NCI-H1694 (cell line): ENCODE measurements at regions not wholly inside any gene's neighbourhood (a gene's known extent, or its start where the extent isn't known, plus 50 kb on each side); places are given as distances from the start of the nearest gene placed in this dataset.
"Not testable (repeated sequence)": the region's sequence is repeated elsewhere in the genome, so short reads cannot be mapped to it uniquely, and the experiment has no call there.

ENCODE experiments used
- DNase-seq: peaks from one replicate; lab custom pipeline; 2025; lab: John Stamatoyannopoulos, UW

DNA sequence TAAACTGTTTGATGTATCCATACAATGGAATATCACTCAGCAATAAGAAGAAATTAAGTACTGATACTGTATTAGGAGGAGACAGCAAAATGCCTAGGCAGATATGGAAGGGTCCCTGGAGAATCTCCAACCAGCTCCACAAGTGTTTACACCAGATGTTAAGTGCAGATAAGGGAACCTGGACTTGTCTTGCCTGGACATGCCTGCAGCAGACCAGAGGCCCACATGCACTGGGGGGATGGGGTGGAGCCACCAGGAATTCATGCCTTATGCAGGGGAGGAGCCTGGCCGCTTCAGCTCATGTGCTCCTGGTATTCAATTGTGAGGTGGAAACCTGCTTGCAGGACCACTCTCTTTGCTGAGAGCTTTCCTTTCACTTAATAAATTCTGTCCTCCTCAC, 287.6 kb downstream of the LIPI start:
- not testable (repeated sequence) for DNase-seq

DNA sequence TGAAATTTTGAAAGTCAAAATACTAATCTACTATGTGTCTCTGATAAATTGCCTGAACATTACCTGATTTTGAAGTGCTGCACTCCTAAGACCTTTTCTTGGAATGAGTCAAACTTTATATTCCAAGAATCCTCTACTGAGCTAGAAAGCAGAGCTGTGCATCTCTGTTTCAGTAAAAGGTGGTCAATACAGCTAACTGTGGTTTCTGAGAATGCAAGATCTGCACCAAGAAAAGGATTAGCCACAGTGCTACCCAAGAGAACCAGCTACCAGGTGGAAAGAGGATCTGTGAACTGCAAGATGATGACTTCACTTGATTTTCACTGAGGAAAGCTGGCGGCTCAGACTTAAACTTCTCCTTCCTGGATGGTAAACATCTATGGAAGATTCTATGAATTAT, 289.3 kb downstream of the LIPI start:
- not testable (repeated sequence) for DNase-seq

DNA sequence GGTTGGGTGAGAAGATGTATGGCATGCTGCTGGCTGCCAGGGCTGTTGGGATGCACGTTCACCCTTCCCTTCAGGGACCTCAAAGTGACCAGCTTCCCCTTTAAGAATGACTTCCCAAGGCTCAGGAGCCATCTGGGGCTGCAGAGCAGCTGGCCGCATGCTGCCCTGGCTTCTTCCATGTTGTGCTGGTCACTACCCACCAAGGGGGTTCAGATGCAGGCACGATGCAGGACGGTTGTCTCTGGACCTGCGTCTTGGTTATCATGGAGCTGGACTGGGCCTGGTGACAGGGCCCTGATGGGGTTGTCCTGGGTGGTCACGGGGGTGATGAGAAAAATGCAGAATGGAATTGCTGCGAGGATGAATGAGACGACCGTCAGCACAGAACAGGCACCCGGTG, 297.8 kb downstream of the POTED start:
- DNase-seq: not testable (repeated sequence)

DNA sequence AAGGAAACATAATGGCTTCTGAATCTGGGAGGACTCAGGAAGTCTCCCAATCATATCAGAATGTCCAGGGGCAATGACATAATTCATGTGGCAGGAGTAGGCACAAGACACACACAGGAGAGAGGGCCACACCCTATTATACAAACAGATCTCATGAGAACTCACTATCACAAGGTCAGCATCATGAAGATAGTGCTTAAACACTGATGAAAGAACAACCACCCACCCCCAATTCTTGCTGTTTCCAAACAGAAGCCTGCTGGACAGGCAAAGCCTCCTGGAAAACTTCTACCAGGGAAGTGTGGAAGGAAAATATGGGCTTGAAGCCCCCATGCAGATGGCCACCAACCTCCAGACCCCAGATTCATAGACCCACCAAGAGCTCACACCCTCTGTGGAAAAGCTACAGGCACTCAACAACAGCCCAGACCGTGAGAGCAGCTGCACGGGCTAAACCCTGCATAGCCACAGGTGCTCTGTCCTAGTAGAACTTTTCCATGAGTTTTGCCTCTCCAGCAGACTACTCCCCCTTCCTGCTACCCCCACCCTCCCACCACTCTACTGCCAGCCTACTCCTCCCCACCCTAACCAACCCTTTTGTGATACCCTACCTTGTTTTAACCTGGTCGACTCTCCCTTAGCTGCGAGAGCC, 287.1 kb downstream of the POTED start:
- DNase-seq: not testable (repeated sequence)

DNA sequence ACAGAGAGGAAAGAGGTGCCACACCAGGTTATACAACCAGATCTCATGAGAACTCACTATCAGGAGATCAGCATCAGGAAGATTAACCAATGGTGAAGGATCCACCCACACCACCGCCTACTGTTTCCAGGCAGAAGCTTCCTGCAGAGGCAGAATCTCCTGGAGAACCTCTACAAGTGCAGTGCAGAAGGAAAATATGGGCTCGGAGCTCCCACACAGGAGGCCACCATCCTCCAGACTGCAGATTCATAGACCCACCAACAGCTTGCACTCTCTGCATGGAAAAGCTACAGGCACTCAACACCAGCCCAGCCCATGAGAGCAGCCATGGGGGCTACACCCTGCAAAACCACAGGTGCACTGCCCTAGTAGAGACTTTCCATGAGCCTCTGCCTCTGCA, 284.0 kb downstream of the POTED start:
- not testable (repeated sequence) for DNase-seq

DNA sequence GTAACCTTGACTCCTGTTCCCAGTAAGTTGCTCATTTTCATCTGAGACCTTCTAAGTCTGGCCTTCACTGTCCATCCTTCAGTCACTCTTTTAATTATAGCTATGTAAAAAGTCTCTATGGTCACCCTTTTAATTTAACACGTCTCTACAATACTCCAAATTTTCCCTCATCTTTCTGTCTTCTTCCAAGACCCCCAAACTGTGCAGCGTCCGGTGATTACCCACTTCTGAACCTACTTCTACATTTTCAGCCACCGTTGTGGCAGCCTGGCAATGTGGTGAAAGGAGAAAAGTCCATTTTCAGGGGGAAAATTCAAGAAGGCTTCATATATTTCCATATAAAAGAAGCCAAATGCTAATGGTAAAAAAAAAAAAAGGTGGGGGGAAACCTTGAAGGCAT, 283.4 kb downstream of the POTED start:
- not testable (repeated sequence) for DNase-seq

DNA sequence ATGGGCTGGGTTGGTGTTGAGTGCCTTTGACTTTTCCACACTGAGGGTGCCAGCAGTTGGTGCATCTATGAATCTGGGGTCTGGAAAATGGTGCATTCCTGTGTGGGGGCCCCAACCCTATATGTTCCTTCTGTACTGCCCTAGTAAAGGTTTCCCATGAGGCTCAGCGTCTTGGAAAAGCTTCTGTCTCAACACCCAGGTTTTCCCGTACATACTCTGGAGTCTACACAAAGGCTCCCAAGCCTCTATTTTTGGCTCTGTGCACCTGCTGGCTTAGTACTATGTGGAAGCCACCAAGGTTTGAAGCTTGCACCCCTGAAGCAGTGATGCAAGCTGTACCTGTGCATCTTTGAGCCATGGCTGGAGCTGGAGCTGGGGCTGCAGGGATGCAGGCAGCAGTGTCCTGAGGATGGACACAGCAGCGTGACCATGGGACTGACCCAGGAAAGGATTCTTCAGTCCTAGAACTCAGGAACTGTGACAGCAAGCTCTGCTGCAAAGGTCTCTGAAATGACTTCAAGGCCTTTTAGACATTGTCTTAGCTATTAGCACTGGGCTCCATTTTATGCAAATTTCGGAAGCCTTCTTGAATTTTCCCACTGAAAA, 282.7 kb downstream of the POTED start:
- not testable (repeated sequence) for DNase-seq

DNA sequence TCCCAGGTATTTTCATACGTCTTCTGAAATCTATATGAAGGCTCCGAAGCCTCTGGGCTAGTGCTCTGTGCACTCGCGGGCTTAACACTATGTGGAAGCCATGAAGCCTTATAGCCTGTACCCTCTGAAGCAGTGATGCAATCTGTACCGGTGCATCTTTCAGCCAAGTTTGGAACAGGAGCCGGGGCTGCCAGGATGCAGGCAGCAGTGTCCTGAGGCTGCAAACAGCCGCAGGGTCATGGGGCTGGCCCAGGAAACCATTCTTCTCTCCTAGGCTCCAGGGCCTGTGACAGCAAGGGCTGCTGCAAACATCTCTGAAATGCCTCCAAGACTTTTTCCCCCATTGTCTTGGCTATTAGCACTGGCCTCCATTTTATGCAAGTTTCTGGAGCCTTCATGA, 279.6 kb downstream of the POTED start:
- DNase-seq: not testable (repeated sequence)

DNA sequence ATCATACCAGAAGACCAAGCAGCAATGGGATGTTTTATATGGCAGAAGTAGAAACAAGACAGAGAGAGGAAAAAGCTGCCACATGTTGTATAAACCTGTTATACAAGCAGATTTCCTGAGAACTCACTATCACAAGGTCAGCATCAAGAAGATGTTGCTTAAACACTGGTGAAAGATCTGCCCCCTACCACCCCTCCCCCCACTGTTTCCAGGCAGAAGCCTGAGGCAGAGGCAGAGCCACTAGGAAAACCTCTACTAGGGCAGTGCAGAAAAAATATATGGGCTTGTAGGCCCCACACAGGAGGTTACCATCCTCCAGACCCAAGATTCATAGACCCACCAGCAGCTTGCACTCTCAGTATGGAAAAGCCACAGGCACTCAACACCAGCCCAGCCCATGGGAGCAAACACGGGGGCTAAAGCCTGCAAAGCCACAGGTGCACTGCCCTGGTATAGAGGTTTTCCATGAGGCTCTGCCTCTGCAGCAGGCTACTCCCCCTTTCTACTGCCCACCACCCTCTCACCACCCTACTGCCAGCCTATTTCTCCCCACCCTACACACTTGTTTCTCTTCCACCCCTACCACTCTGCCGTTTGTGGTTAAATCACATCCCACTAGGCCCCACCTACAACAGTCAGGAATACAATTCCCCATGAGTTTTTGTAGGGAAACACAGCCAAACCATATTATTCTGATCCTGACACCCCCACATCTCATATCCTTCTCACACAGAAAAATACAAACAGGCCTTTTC, 274.2 kb downstream of the POTED start:
- not testable (repeated sequence) for DNase-seq

DNA sequence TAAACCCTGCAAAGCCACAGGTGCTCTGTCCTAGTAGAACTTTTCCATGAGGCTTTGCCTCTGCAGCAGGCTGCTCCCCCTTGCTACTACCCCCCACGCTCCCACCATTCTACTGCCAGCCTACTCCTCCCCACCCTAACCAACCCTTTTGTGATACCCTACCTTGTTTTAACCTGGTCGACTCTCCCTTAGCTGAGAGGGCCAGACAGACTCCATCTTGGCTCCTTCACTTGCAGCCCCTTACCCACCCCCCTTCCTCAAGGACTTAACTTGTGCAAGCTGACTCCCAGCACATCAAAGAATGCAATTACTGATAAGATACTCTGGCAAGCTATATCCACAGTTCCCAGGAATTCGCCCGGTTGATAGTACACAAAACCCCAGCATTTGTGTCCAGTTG, 267.9 kb downstream of the POTED start:
- not testable (repeated sequence) for DNase-seq

DNA sequence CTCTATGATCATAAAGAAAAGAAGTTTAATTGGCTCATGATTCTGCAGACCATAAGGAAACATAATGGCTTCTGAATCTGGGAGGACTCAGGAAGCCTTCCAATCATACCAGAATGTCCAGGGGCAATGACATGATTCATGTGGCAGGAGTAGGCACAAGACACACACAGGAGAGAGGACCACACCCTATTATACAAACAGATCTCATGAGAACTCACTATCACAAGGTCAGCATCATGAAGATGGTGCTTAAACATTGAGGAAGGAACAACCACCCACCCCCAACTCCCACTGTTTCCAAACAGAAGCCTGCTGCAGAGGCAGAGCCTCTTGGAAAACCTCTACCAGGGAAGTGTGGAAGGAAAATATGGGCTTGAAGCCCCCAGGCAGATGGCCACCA, 267.4 kb downstream of the POTED start:
- DNase-seq: not testable (repeated sequence)

DNA sequence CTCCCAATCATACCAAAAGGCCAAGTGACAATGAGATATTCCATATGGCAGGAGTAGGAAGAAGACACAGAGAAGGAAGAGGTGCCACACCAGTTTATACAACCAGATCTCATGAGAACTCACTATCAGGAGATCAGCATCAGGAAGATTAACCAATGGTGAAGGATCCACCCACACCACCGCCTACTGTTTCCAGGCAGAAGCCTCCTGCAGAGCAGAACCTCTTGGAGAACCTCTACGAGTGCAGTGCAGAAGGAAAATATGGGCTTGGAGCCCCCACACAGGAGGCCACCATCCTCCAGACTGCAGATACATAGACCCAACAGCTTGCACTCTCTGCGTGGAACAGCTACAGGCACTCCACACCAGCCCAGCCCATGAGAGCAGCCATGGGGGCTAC, 264.4 kb downstream of the POTED start:
- not testable (repeated sequence) for DNase-seq

DNA sequence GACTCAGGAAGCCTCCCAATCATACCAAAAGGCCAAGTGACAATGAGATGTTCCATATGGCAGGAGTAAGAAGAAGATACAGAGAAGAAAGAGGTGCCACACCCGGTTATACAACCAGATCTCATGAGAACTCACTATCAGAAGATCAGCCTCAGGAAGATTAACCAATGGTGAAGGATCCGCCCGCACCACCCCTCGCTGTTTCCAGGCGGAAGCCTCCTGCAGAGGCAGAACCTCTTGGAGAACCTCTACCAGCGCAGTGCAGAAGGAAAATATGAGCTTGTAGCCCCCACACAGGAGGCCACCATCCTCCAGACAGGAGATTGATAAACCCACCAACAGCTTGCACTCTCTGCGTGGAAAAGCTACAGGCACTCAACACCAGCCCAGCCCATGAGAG, 245.1 kb downstream of the POTED start:
- no peak for DNase-seq

DNA sequence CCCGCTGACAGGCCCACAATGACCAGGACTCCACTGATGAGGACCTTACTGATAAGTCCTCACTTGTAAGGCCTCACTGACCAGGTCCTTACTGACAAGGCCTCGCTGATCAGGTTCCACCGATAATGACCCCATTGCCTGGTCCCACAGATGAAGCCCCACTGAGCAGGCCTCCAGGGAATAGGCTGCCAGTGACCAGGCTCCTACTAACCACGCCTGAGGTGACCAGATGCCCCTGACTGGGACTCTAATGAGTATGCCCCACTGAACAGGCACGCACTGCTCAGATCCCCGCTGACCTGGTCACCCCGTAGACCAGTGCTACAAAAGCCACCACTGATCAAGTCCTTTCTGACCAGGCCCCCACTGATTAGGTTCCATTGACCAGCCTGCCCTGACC, 241.2 kb downstream of the POTED start:
- DNase-seq: not testable (repeated sequence)

DNA sequence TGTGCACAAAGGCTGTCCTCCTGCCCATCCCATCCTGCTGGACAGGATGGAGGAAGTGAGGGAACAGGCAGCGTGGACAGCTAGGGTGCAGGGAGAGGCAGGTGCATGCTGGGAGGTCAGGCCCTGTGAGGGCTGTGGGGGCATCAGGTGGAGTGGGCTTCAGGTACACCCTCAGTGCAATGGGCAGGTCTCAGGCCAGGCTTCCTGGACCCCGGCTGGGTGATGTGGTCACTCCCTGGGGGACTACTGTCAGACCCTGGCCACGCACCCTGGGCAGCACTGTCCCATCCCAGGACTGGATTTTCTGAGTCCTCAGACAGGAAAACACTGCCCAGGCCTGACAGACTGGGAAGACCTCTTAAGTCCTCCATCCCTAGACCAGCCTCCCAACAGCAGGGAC, 239.9 kb downstream of the POTED start:
- not testable (repeated sequence) for DNase-seq

DNA sequence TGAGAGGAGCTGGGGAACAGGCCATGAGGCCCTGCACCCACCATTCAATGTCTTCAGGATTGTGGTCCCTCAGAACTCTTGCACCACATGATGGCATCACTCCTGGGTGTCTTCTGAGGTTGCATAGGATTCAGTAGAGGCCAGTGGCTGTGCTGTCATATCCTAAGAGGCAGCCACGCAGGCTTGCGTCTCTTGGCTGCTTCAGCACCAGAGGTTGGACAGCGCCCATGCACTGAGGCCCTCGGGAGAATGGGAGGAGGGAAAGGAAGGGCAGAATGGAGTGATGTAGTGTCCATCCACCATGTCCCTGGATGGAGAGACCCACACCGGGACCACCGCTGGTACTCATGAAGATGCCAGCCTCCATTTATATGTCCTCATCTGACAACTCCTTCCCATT, 237.1 kb downstream of the POTED start:
- DNase-seq: not testable (repeated sequence)

DNA sequence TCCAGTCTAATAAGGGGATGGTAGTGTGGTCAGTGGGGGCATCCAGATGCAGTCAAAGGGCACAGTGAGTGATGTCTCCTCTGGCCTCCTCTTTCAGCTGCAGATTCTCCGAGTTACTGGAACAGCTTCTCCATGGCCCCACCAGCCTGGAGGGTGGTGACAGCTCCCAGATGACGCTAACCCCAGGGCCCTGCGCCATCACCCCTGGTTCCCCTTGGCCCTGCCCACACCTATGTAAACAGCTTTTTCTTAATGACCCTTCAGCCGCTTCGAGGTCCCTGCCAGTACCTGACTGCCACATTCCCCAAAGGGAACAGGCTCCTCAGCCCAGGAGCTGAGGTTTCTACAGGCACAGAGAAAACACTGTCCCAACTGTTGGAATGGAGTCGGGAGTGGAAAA, 235.0 kb downstream of the POTED start:
- not testable (repeated sequence) for DNase-seq

DNA sequence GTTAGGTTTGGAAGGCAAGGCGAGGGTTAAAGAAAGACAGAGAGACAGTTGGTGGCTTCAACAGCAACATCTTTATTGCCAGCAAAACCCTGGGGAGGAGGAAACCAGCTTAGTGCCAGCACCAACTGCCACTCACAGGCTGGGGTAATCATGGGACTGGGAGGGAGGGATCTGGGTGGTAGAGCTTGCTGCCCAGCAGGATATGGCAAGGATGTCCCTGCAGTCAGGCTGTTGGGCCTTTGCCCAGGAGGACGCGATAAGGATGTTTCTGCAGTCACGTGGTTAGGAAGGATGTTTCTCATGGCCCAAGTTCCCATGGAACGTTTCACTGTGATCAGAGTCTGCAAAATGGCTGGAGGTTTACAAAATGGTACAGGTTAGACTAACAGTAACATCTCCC, 233.5 kb downstream of the POTED start:
- DNase-seq: not testable (repeated sequence)

DNA sequence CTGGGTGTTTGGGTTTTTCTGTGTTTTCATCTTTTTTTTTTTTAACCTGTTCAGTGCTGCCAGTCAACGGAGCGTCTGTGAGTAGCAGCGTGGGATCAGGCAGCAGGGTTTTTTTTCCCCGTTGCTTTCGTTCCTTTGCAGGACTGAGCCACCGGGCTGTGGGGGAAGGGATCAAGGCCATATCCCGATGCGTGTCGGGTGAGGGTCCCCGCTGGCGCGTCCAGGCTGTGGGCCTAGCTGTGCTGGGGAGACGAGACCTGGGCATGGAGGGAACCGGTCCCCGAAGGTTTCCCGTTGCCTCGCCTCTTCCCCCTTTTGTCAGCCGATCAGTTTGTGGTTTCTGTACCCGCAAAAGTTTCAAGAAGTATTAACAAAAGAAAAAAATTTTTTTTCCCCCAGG, 218.1 kb downstream of the POTED start:
- DNase-seq: not testable (repeated sequence)

DNA sequence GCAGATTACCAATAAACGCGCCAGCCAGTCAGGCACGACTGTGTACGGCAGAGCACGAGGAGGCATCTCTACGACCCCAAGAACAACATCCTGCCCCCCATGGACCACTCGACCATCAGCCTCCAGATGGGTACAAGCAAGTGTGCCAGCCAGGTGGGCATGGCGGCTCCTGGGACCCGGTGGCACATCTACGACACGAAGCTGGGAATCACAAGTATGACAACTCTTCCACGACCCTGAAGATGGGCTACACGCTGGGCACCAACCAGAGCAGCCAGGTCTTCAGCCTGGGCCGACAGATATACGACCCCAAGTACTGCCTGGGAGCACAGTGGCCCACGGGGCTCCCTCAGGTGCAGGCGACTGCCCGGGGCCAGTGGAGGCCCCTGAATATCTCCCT, 217.6 kb downstream of the POTED start:
- DNase-seq: no peak

DNA sequence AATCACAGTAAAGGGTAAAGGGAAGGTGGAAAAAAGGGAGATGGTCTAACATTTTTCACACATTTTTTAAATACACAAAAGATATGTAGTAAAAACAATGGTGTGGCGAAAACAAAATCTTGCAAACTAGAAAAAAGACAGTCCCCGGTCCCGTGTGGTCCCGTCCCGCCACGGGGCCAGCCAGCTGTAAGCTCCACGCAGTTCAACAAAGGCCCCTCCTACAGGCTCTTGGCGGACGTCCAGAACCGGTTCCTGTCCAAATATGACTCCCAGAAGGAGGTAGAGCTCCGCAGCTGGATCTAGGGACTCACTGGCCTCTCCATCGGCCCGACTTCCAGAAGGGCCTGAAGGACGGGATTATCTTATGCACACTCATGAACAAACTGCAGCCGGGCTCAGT, 216.9 kb downstream of the POTED start:
- not testable (repeated sequence) for DNase-seq

DNA sequence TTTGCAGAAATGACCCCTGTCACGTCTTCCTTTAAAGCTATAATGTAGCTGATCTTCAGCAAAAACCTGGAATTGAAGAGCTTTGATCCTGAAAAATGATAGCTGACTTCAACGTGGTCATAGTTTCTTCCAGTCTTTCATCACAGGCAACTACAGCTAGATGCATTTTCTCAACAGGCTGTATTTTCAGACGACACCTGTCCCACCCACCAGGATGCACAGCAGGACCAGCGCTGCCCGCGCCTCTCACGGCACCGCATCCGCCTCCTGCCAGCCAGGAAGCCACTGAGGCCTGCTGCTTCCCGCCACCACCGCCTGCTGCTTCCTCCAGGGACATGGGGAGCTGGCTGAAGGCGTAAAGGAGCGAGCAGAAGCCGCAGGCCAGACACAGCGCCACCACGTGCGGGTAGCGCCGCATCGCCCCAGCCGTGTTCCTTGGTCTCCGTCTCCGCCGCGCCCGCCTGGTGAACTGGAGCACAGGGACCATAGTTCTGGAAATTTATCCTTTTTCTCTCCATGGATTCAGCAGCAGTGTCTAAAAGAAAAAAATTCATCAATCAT, 215.7 kb downstream of the POTED start:
- not testable (repeated sequence) for DNase-seq

DNA sequence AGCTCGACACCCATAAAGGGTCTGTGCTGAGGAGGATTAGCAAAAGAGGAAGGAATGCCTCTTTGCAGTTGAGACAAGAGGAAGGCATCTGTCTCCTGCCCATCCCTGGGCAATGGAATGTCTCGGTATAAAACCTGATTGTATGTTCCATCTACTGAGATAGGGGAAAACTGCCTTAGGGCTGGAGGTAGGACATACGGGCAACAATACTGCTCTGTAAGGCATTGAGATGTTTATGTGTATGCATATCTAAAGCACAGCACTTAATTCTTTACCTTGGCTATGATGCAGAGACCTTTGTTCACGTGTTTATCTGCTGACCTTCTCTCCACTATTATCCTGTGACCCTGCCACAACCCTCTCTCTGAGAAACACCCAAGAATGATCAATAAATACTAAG, 210.7 kb downstream of the POTED start:
- DNase-seq: not testable (repeated sequence)
